DMS53 (cell line): ENCODE measurements at regions not wholly inside any gene's neighbourhood (a gene's known extent, or its start where the extent isn't known, plus 50 kb on each side); places are given as distances from the start of the nearest gene placed in this dataset.

Experiments used
- DNase-seq: peaks from one replicate; lab custom pipeline; 2025; lab: John Stamatoyannopoulos, UW

GRCh38 chr1:80064524-80064923 is 1058.0 kb upstream of the ADGRL4 start:
- DNase-seq, result peak; percentile 86

GRCh38 chr1:80059940-80060339 is 1053.4 kb upstream of the ADGRL4 start:
- DNase-seq, result peak; percentile 67

- peak; percentile 54 for DNase-seq
Measured at GRCh38 chr1:80056179-80056578, 1049.6 kb upstream of the ADGRL4 start.

GRCh38 chr1:80054129-80054528 is 1047.6 kb upstream of the ADGRL4 start:
- DNase-seq, result peak; percentile 100

GRCh38 chr1:80053613-80054012 is 1047.1 kb upstream of the ADGRL4 start:
- no peak for DNase-seq

GRCh38 chr1:80050523-80050922 is 1044.0 kb upstream of the ADGRL4 start:
- DNase-seq, result no peak

- peak; percentile 48 for DNase-seq
Measured at GRCh38 chr1:80050085-80050484, 1043.6 kb upstream of the ADGRL4 start.

- no peak for DNase-seq
Measured at GRCh38 chr1:80048716-80049115, 1042.2 kb upstream of the ADGRL4 start.

- no peak for DNase-seq
Measured at GRCh38 chr1:80047791-80048190, 1041.3 kb upstream of the ADGRL4 start.

- no peak for DNase-seq
Measured at GRCh38 chr1:80044662-80045061, 1038.1 kb upstream of the ADGRL4 start.

GRCh38 chr1:80036690-80037432 is 1030.3 kb upstream of the ADGRL4 start:
- no peak for DNase-seq

- DNase-seq, result peak; percentile 7
Measured at GRCh38 chr1:80023358-80023757, 1016.8 kb upstream of the ADGRL4 start.

- DNase-seq, result no peak
Measured at GRCh38 chr1:80021891-80022290, 1015.4 kb upstream of the ADGRL4 start.

- DNase-seq, result no peak
Measured at GRCh38 chr1:80018348-80018747, 1011.8 kb upstream of the ADGRL4 start.

- no peak for DNase-seq
Measured at GRCh38 chr1:80008934-80009333, 1002.4 kb upstream of the ADGRL4 start.

GRCh38 chr1:80003250-80003649 is 996.7 kb upstream of the ADGRL4 start:
- no peak for DNase-seq

- DNase-seq, result no peak
Measured at GRCh38 chr1:79988401-79988800, 981.9 kb upstream of the ADGRL4 start.

GRCh38 chr1:79982211-79982610 is 975.7 kb upstream of the ADGRL4 start:
- peak; percentile 10 for DNase-seq

GRCh38 chr1:79981481-79981880 is 975.0 kb upstream of the ADGRL4 start:
- no peak for DNase-seq

GRCh38 chr1:79979346-79979745 is 972.8 kb upstream of the ADGRL4 start:
- no peak for DNase-seq

GRCh38 chr1:79976287-79976686 is 969.8 kb upstream of the ADGRL4 start:
- peak; percentile 51 for DNase-seq

GRCh38 chr1:79974659-79975058 is 968.1 kb upstream of the ADGRL4 start:
- no peak for DNase-seq

- DNase-seq, result peak; percentile 66
Measured at GRCh38 chr1:79969886-79970285, 963.4 kb upstream of the ADGRL4 start.

GRCh38 chr1:79966438-79966837 is 959.9 kb upstream of the ADGRL4 start:
- peak; percentile 28 for DNase-seq
